GM12801 (cell line): ENCODE measurements at regions not wholly inside any gene's neighbourhood (a gene's known extent, or its start where the extent isn't known, plus 50 kb on each side); places are given as distances from the start of the nearest gene placed in this dataset.

Experiments used
- CTCF ChIP-seq: IDR thresholded peaks from one replicate; pipeline ENCODE4 v1.5.1; 2011; ENCODE audit warnings: control low read depth; ENCODE audit not compliant: insufficient read length; ENCODE audit errors: extremely low read depth

- TF ChIP-seq CTCF, result no peak
These were observed 592.7 kb downstream of the GRXCR1 start for GRCh38 chr4:43485196-43485595.

- no peak for TF ChIP-seq CTCF
These were observed 603.7 kb downstream of the GRXCR1 start for GRCh38 chr4:43496188-43496587.

GRCh38 chr4:43496602-43497001 is 604.1 kb downstream of the GRXCR1 start:
- TF ChIP-seq CTCF, result no peak

GRCh38 chr4:43512253-43512652 is 619.7 kb downstream of the GRXCR1 start:
- no peak for TF ChIP-seq CTCF

GRCh38 chr4:43525646-43526045 is 633.1 kb downstream of the GRXCR1 start:
- TF ChIP-seq CTCF, result no peak

- TF ChIP-seq CTCF, result no peak
These were observed 655.0 kb downstream of the GRXCR1 start for GRCh38 chr4:43547561-43547960.

- TF ChIP-seq CTCF, result no peak
These were observed 658.6 kb downstream of the GRXCR1 start for GRCh38 chr4:43550981-43551627.
